OCI-LY3 (cell line): ENCODE measurements at regions not wholly inside any gene's neighbourhood (a gene's known extent, or its start where the extent isn't known, plus 50 kb on each side); places are given as distances from the start of the nearest gene placed in this dataset.

Experiments
- CTCF ChIP-seq: fragments of 200-600, 300-600 bp; sonication (generic); IDR thresholded peaks from 2 replicates; pipeline ENCODE4 v1.5.1; 2014; ENCODE audit warnings: antibody characterized with exemption, low read length, low read depth
- EZH2phosphoT487 ChIP-seq: fragments of 200-600 bp; shearing (Covaris generic); IDR thresholded peaks from 2 replicates; pipeline ENCODE4 v1.6.1; 2018; ENCODE audit warnings: antibody characterized with exemption, mixed run types, low read depth

DNA sequence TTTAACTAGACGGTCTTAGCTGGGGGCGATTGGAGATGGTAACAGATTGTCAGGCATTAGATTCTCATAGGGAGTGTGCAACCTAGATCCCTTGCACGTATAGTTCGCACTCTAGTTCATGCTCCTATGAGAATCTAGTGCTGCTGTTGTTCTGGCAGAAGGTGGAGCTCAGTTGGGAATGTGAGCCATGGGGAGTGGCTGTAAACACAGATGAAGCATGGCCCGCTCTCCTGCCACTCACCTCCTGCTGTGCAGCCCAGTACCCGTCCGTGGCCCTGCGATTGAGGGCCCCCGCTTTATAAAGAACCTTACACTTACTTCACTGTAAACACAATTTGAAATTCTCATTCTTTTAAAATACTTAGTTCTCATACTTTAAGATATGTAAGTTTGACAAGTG lies 339.4 kb downstream of the CDH26 start:
- TF ChIP-seq CTCF (no peak), EZH2phosphoT487 (no peak)
